Liver (tissue), 8 donors: ENCODE measurements at regions not wholly inside any gene's neighbourhood (a gene's known extent, or its start where the extent isn't known, plus 50 kb on each side); places are given as distances from the start of the nearest gene placed in this dataset.
A peak's percentile ranks its signal among the peaks of the same experiment; 100 is the strongest.

Experiments used
- DNase-seq: peaks from one replicate; pipeline ENCODE4 v3.0.0-alpha.2; 2017; ENCODE audit warnings: low spot score
- H3K27ac ChIP-seq, 2 donors: one replicate each; pipeline ENCODE4 v1.7.0; 2013; ENCODE audit warnings: inconsistent platforms in 2 of 2, low read length in 2 of 2, control low read depth in 1 of 2, low read depth in 1 of 2, mild to moderate bottlenecking in 1 of 2
- H3K27me3 ChIP-seq, 4 donors: one replicate each; pipeline versions ENCODE4 v1.6.1 to v1.7.0; 2013; ENCODE audit warnings: low read length in 3 of 4, inconsistent platforms in 1 of 4, mild to moderate bottlenecking in 1 of 4, moderate library complexity in 1 of 4; ENCODE audit not compliant: control insufficient read depth in 4 of 4, insufficient read depth in 4 of 4
- H3K36me3 ChIP-seq, 4 donors: one replicate each; pipeline versions ENCODE4 v1.6.1 to v1.7.0; 2013; ENCODE audit warnings: low read length in 3 of 4, mild to moderate bottlenecking in 3 of 4, low read depth in 1 of 4, moderate library complexity in 1 of 4; ENCODE audit not compliant: control insufficient read depth in 4 of 4, insufficient read depth in 3 of 4
- H3K4me1 ChIP-seq, 4 donors: one replicate each; pipeline versions ENCODE4 v1.6.1 to v1.7.0; 2013; ENCODE audit warnings: low read length in 3 of 4, mild to moderate bottlenecking in 3 of 4, moderate library complexity in 1 of 4; ENCODE audit not compliant: control insufficient read depth in 4 of 4, insufficient read depth in 4 of 4
- H3K4me3 ChIP-seq, 3 donors: one replicate each; pipeline versions ENCODE4 v1.6.1 to v1.7.0; 2013; ENCODE audit warnings: low read length in 3 of 3, control low read depth in 1 of 3, low read depth in 1 of 3, mild to moderate bottlenecking in 1 of 3
- H3K9ac ChIP-seq, 2 donors: one replicate each; pipeline ENCODE4 v1.7.0; 2013; ENCODE audit warnings: low read length in 2 of 2, mild to moderate bottlenecking in 2 of 2, moderate library complexity in 2 of 2, control low read depth in 1 of 2, low read depth in 1 of 2
- H3K9me3 ChIP-seq, 4 donors: one replicate each; pipeline versions ENCODE4 v1.6.1 to v1.7.0; 2013; ENCODE audit warnings: low read length in 3 of 4; ENCODE audit not compliant: control insufficient read depth in 4 of 4
- ATF3 ChIP-seq: IDR thresholded peaks from 2 replicates; pipeline ENCODE4 v1.6.1; 2016; ENCODE audit warnings: antibody characterized with exemption
- EGR1 ChIP-seq, 2 donors: IDR thresholded peaks; 2 replicates each; pipeline ENCODE4 v1.6.1; 2016 to 2018; ENCODE audit warnings: antibody characterized with exemption in 2 of 2, low read depth in 2 of 2
- FOXA1 ChIP-seq: IDR thresholded peaks from 2 replicates; pipeline ENCODE4 v1.6.1; 2016; ENCODE audit warnings: antibody characterized with exemption
- FOXA2 ChIP-seq: IDR thresholded peaks from 2 replicates; pipeline ENCODE4 v1.6.1; 2016; ENCODE audit warnings: antibody characterized with exemption
- GABPA ChIP-seq, 2 donors: IDR thresholded peaks in 1 of 2; conservative IDR thresholded peaks in 1 of 2; 2 replicates each; pipeline ENCODE4 v1.6.1; 2016; ENCODE audit warnings: antibody characterized with exemption in 2 of 2, mild to moderate bottlenecking in 1 of 2, moderate library complexity in 1 of 2
- HNF4A ChIP-seq, 2 donors: conservative IDR thresholded peaks; 2 replicates each; pipeline ENCODE4 v1.6.1; 2016; ENCODE audit warnings: antibody characterized with exemption in 2 of 2, mild to moderate bottlenecking in 2 of 2
- HNF4G ChIP-seq: IDR thresholded peaks from 2 replicates; pipeline ENCODE4 v1.6.1; 2016; ENCODE audit warnings: antibody characterized with exemption
- JUND ChIP-seq, 2 donors: IDR thresholded peaks; 2 replicates each; pipeline ENCODE4 v1.6.1; 2016; ENCODE audit warnings: antibody characterized with exemption in 2 of 2
- NR2F2 ChIP-seq: IDR thresholded peaks from 2 replicates; pipeline ENCODE4 v1.6.1; 2016; ENCODE audit warnings: antibody characterized with exemption
- RAD21 ChIP-seq, 2 donors: IDR thresholded peaks; 2 replicates each; pipeline ENCODE4 v1.6.1; 2016; ENCODE audit warnings: antibody characterized with exemption in 2 of 2, mild to moderate bottlenecking in 2 of 2
- RXRA ChIP-seq, 2 donors: IDR thresholded peaks; 2 replicates each; pipeline ENCODE4 v1.6.1; 2017 to 2018; ENCODE audit warnings: antibody characterized with exemption in 2 of 2, mild to moderate bottlenecking in 1 of 2
- SP1 ChIP-seq: IDR thresholded peaks from 2 replicates; pipeline ENCODE4 v1.6.1; 2018; ENCODE audit warnings: antibody characterized with exemption, mild to moderate bottlenecking
- TAF1 ChIP-seq: conservative IDR thresholded peaks from 2 replicates; pipeline ENCODE4 v1.6.1; 2016; ENCODE audit warnings: antibody characterized with exemption, mild to moderate bottlenecking
- YY1 ChIP-seq: IDR thresholded peaks from 2 replicates; pipeline ENCODE4 v1.6.1; 2016; ENCODE audit warnings: antibody characterized with exemption, mild to moderate bottlenecking
- WGBS: extraction: QIAGEN DNeasy Blood & Tissue Kit; methylation state at CpG from one replicate; pipeline ENCODE4 v1.1.7; 2013; 5-methylcytosine and 5-hydroxymethylcytosine counted together
- TF ChIP-seq, protein P1 (sequence below): fragments of 150-350 bp; IDR thresholded peaks from 2 replicates; pipeline ENCODE4 v1.5.1; 2017; ENCODE audit warnings: improper control_type of control experiment, low read depth, low read length; ENCODE audit not compliant: missing input control
- TF ChIP-seq, protein P2 (sequence below): IDR thresholded peaks from 2 replicates; pipeline ENCODE4 v1.6.1; 2016; ENCODE audit warnings: antibody characterized with exemption
- TF ChIP-seq, protein P3 (sequence below): IDR thresholded peaks from 2 replicates; pipeline ENCODE4 v1.6.1; 2016; ENCODE audit warnings: antibody characterized with exemption
- TF ChIP-seq, protein P4 (sequence below): IDR thresholded peaks from 2 replicates; pipeline ENCODE4 v1.6.1; 2016; ENCODE audit warnings: antibody characterized with exemption, mild to moderate bottlenecking
- donor health status: healthy.
- donor health status: healthy.
- donor health status: healthy.
- donor health status: healthy.
- donor health status: healthy.

DNA sequence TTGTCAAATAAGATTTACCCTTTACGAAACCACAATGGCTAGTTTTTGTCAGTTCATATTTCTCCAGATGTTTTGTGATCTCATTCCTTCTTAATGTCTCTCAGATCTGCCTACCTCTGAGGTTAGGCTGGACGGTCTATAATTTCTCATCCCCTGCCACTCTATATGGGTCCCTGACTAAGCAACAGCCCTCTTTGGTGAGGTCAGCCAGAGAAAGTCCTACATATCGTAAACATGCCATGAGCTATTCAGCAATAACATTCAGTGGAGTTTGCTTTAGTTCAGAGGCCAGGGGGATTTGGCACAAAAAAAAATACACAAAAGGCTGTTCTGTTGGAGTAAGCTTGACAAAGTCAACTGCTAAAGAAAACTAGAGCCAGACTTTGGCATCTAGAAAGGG is 192.1 kb upstream of the NCKAP5 start:
- TF ChIP-seq RXRA (IDR thresholded peaks at IDR 0.05), result peak in 1 of 2 donors; percentile 31
- no peak for TF ChIP-seq SP1
- TF ChIP-seq HNF4A (conservative IDR thresholded peaks at IDR 0.05), result peak in 1 of 2 donors; percentile 55
- no peaks in the 10 kb centered on the region for H3K9me3 ChIP-seq
- no peak overlapping the region for H3K9ac ChIP-seq
- WGBS, result 55% methylated on average over 3 of the region's 3 CpGs
- no peak overlapping the region for H3K27ac ChIP-seq
- no peak overlapping the region for H3K4me3 ChIP-seq
- H3K27me3 ChIP-seq, result no peaks in the 10 kb centered on the region
- no peaks in the 10 kb centered on the region for H3K36me3 ChIP-seq
- DNase-seq, result no peak
- H3K4me1 ChIP-seq, result peaks cover under 1 to 3% (median 1%) of the 10 kb centered on the region in 4 donors

DNA sequence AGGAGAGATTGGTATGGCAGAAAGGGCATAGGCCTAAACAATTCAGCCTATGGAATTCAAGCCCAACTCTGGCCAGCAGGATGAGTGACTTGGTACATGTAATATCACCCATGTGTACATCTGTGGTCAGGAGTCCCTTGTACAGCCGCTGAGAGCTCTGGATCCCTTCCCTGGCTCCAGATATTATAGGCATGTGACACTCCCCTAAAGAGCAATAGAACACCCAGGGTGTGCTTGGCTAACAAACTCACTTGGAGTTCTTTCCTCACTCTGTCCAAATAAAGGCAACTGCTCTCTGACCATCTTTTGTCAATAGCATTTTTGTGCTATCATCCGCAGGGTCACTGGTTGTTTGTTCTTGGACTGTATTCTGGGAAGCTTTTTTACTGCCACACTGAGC is 197.4 kb upstream of the NCKAP5 start:
- TF ChIP-seq SP1, result peak; percentile 98
- TF ChIP-seq, protein P1, sequence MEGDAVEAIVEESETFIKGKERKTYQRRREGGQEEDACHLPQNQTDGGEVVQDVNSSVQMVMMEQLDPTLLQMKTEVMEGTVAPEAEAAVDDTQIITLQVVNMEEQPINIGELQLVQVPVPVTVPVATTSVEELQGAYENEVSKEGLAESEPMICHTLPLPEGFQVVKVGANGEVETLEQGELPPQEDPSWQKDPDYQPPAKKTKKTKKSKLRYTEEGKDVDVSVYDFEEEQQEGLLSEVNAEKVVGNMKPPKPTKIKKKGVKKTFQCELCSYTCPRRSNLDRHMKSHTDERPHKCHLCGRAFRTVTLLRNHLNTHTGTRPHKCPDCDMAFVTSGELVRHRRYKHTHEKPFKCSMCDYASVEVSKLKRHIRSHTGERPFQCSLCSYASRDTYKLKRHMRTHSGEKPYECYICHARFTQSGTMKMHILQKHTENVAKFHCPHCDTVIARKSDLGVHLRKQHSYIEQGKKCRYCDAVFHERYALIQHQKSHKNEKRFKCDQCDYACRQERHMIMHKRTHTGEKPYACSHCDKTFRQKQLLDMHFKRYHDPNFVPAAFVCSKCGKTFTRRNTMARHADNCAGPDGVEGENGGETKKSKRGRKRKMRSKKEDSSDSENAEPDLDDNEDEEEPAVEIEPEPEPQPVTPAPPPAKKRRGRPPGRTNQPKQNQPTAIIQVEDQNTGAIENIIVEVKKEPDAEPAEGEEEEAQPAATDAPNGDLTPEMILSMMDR, result no peak
- peak in 1 of 2 donors; percentile 41 for TF ChIP-seq GABPA (IDR thresholded peaks at IDR 0.05 in 1 of 2, conservative IDR thresholded peaks at IDR 0.05 in 1 of 2)
- TF ChIP-seq EGR1 (IDR thresholded peaks at IDR 0.05; ENCODE audit: low read depth in 2 of 2), result peak; percentile 25 to 68
- TF ChIP-seq, protein P2, sequence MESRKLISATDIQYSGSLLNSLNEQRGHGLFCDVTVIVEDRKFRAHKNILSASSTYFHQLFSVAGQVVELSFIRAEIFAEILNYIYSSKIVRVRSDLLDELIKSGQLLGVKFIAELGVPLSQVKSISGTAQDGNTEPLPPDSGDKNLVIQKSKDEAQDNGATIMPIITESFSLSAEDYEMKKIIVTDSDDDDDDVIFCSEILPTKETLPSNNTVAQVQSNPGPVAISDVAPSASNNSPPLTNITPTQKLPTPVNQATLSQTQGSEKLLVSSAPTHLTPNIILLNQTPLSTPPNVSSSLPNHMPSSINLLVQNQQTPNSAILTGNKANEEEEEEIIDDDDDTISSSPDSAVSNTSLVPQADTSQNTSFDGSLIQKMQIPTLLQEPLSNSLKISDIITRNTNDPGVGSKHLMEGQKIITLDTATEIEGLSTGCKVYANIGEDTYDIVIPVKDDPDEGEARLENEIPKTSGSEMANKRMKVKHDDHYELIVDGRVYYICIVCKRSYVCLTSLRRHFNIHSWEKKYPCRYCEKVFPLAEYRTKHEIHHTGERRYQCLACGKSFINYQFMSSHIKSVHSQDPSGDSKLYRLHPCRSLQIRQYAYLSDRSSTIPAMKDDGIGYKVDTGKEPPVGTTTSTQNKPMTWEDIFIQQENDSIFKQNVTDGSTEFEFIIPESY, result peak; percentile 95
- TF ChIP-seq, protein P3, sequence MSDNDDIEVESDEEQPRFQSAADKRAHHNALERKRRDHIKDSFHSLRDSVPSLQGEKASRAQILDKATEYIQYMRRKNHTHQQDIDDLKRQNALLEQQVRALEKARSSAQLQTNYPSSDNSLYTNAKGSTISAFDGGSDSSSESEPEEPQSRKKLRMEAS, result peak; percentile 97
- peak; percentile 70 to 72 for TF ChIP-seq RAD21 (IDR thresholded peaks at IDR 0.05)
- peak; percentile 95 to 97 for TF ChIP-seq HNF4A (conservative IDR thresholded peaks at IDR 0.05)
- TF ChIP-seq RXRA (IDR thresholded peaks at IDR 0.05), result peak; percentile 96 to 98
- peak; percentile 82 for TF ChIP-seq YY1
- peak; percentile 94 for TF ChIP-seq NR2F2
- TF ChIP-seq, protein P4, sequence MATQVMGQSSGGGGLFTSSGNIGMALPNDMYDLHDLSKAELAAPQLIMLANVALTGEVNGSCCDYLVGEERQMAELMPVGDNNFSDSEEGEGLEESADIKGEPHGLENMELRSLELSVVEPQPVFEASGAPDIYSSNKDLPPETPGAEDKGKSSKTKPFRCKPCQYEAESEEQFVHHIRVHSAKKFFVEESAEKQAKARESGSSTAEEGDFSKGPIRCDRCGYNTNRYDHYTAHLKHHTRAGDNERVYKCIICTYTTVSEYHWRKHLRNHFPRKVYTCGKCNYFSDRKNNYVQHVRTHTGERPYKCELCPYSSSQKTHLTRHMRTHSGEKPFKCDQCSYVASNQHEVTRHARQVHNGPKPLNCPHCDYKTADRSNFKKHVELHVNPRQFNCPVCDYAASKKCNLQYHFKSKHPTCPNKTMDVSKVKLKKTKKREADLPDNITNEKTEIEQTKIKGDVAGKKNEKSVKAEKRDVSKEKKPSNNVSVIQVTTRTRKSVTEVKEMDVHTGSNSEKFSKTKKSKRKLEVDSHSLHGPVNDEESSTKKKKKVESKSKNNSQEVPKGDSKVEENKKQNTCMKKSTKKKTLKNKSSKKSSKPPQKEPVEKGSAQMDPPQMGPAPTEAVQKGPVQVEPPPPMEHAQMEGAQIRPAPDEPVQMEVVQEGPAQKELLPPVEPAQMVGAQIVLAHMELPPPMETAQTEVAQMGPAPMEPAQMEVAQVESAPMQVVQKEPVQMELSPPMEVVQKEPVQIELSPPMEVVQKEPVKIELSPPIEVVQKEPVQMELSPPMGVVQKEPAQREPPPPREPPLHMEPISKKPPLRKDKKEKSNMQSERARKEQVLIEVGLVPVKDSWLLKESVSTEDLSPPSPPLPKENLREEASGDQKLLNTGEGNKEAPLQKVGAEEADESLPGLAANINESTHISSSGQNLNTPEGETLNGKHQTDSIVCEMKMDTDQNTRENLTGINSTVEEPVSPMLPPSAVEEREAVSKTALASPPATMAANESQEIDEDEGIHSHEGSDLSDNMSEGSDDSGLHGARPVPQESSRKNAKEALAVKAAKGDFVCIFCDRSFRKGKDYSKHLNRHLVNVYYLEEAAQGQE, result peak; percentile 85
- TF ChIP-seq FOXA2, result peak; percentile 99
- TF ChIP-seq HNF4G, result peak; percentile 64
- TF ChIP-seq JUND (IDR thresholded peaks at IDR 0.05), result peak; percentile 91 to 95
- no peak for TF ChIP-seq TAF1
- peak; percentile 99 for TF ChIP-seq FOXA1
- peak; percentile 85 for TF ChIP-seq ATF3
- no peak overlapping the region for H3K4me3 ChIP-seq
- H3K36me3 ChIP-seq, result no peaks in the 10 kb centered on the region
- 18% methylated on average over 2 of the region's 2 CpGs for WGBS
- H3K27me3 ChIP-seq, result no peaks in the 10 kb centered on the region
- peaks cover 8 to 28% (median 20%) of the 10 kb centered on the region in 4 donors for H3K4me1 ChIP-seq
- H3K9me3 ChIP-seq, result no peaks in the 10 kb centered on the region
- no peak for DNase-seq
- H3K9ac ChIP-seq, result no peak overlapping the region
- H3K27ac ChIP-seq, result peak overlapping the region; percentile 32 to 43
